Tibial artery (tissue), 4 donors: ENCODE measurements at regions not wholly inside any gene's neighbourhood (a gene's known extent, or its start where the extent isn't known, plus 50 kb on each side); places are given as distances from the start of the nearest gene placed in this dataset.

Experiments used
- DNase-seq, 2 donors: peaks; one replicate each; pipeline ENCODE4 v3.0.0-alpha.2; 2019
- H3K27ac ChIP-seq, 2 donors: fragments of 200-600 bp; sonication (generic) in 1 of 2; 1 replicate in 1 of 2; 2 replicates in 1 of 2; pipeline ENCODE4 v1.5.1; 2018 to 2019; ENCODE audit warnings: mild to moderate bottlenecking in 1 of 2
- H3K27me3 ChIP-seq, 2 donors: fragments of 200-600 bp; sonication (generic) in 1 of 2; one replicate each; pipeline versions ENCODE4 v1.5.1 to v1.6.0; 2016 to 2019
- H3K36me3 ChIP-seq, 3 donors: fragments of 200-600 bp; sonication (generic) in 2 of 3; one replicate each; pipeline ENCODE4 v1.5.1; 2016 to 2019; ENCODE audit warnings: mild to moderate bottlenecking in 2 of 3
- H3K4me1 ChIP-seq, 4 donors: fragments of 200-600 bp; sonication (generic) in 2 of 4; 1 replicate in 3 of 4; 2 replicates in 1 of 4; pipeline ENCODE4 v1.5.1; 2016 to 2019
- H3K4me3 ChIP-seq, 2 donors: fragments of 200-600 bp; sonication (generic) in 1 of 2; 1 replicate in 1 of 2; 2 replicates in 1 of 2; pipeline ENCODE4 v1.5.1; 2018 to 2019; ENCODE audit warnings: mild to moderate bottlenecking in 2 of 2
- H3K9me3 ChIP-seq, 3 donors: fragments of 200-600 bp; sonication (generic) in 1 of 3; one replicate each; pipeline ENCODE4 v1.5.1; 2016 to 2019
- intact Hi-C: fragments of 100-400 bp; cut with DNase I; formaldehyde crosslinking; loops from one replicate; pipeline ENCODE4 v1.15.0; 2023; ENCODE audit warnings: low total_unique reads
- TF ChIP-seq, protein P1 (sequence below), 2 experiments: fragments of 200-600 bp in 1 of 2; fragments of 450-650 bp in 1 of 2; IDR thresholded peaks; one replicate each; pipeline ENCODE4 v1.5.1; 2017 to 2019; ENCODE audit warnings: antibody characterized with exemption in 2 of 2, mild to moderate bottlenecking in 1 of 2, moderate library complexity in 1 of 2

DNA sequence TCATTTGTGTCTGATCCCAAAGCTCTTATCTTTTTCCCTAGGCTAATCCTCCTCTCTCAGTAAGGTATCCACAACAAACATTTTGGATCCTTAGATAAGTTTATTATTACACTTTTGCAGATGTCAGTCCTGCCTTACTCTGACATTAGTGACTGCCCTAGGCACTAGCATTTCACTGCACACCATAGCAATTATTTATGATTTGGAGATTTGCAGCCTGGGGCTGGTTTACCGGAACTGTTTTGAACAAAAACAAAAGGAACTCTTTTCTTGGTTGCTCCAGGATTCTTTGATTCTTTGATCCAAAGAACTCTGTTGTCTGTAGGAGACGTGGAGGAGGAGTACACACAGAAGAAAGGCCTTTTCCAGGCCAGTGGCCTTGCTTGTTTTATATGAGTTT is 80.4 kb downstream of the EDNRB start:
- Histone ChIP-seq H3K27ac (no peak overlapping the region), H3K9me3 (no peaks in the 10 kb centered on the region), H3K4me3 (no peak overlapping the region), H3K36me3 (no peaks in the 10 kb centered on the region), H3K4me1 (peaks cover 0 to 7% (median 3%) of the 10 kb centered on the region in 4 donors), H3K27me3 (no peaks in the 10 kb centered on the region)
- intact Hi-C loops, result no loop called here
- DNase-seq, result no peak
- TF ChIP-seq, protein P1, sequence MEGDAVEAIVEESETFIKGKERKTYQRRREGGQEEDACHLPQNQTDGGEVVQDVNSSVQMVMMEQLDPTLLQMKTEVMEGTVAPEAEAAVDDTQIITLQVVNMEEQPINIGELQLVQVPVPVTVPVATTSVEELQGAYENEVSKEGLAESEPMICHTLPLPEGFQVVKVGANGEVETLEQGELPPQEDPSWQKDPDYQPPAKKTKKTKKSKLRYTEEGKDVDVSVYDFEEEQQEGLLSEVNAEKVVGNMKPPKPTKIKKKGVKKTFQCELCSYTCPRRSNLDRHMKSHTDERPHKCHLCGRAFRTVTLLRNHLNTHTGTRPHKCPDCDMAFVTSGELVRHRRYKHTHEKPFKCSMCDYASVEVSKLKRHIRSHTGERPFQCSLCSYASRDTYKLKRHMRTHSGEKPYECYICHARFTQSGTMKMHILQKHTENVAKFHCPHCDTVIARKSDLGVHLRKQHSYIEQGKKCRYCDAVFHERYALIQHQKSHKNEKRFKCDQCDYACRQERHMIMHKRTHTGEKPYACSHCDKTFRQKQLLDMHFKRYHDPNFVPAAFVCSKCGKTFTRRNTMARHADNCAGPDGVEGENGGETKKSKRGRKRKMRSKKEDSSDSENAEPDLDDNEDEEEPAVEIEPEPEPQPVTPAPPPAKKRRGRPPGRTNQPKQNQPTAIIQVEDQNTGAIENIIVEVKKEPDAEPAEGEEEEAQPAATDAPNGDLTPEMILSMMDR (IDR thresholded peaks at IDR 0.05), result no peak

DNA sequence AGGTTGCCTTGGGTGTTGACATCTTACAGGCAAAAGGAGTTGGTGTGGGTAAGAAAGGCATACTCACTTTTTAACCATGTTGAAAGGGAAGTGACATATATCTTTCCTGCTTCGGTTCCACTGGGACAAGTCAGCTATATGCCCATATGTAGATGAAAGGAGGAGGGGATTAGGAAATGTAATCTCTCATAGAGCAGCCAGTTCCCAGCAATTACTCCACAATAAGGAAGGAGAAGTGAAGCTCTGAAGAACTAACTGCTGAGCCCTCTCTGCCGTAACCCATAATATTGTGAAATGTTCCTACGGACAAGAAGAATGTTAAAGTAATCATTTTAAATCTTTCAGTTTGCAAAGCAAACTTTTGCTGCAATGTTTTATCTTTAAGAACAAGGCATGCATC is 82.2 kb downstream of the EDNRB start:
- TF ChIP-seq, protein P1 (IDR thresholded peaks at IDR 0.05), result no peak
- Histone ChIP-seq H3K9me3 (no peaks in the 10 kb centered on the region), H3K4me3 (no peak overlapping the region), H3K4me1 (peaks cover 0 to 10% (median 3%) of the 10 kb centered on the region in 4 donors), H3K27me3 (no peaks in the 10 kb centered on the region), H3K36me3 (no peaks in the 10 kb centered on the region), H3K27ac (no peak overlapping the region)
- intact Hi-C loops, result no loop called here
- DNase-seq, result no peak

DNA sequence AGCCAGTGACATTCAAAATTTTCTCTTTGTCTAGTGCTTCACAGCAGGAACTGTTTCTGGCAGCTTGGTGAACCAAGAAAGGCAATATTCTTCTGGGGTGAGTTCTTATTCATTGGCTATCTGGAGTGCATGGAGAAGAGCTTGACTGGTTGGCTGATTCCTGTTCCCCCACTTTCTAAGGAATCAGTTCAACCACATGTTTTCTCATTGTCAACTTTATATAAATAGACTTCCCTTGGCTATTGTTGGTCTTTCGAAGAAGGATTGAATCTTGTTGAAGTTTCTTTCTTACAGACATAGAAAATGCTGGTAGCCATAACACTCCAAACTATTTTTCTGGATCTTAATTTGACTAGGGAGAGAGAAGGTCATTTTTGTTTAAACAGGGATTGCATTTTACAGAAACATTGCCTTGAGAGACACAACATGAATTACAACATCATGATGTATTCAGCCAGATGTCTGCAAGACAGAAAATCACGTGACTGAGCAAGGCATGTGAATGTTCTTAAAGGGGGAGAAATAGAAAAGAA is 85.2 kb downstream of the EDNRB start:
- TF ChIP-seq, protein P1 (IDR thresholded peaks at IDR 0.05), result no peak
- H3K9me3 ChIP-seq, result no peaks in the 10 kb centered on the region
- no peak overlapping the region for H3K27ac ChIP-seq
- no peaks in the 10 kb centered on the region for H3K36me3 ChIP-seq
- no peaks in the 10 kb centered on the region for H3K27me3 ChIP-seq
- peak in 1 of 2 donors; percentile 24 for DNase-seq
- H3K4me1 ChIP-seq, result peaks cover 0 to 10% (median 3%) of the 10 kb centered on the region in 4 donors
- H3K4me3 ChIP-seq, result no peak overlapping the region
- intact Hi-C loops, result no loop called here

DNA sequence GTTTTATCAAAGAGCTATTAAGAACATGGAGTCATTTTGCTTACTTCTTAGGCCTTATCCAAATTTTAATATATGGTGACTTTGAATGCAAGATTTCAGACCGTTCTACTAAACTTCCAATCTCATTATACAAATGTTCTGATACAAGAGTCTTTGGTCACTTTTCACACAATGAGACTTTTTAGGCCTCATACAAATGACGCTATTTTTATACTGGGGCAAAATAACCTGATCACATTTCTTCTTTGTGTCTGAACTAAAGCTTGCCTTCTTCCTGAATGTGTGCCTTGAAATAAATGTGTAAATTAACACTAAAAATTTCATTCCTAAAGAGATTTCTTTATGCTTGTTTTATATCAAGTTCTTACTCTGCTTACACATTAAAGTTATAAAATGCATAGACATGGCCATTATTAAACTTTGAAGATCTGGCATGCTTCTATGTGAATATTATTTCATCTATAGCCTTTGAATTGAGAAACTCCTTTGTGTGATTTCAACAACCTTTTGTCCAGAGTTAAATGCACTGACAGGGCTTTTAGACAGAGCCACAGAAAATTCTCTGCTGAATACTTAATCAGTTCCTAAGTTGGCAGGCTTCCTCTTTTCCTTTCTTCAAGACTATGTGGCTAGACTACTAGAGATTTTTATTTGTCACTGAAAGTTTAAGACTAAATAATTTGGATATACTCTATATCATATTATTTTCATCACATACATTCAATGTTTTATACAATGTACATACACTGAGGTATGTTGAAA is 86.1 kb downstream of the EDNRB start:
- Histone ChIP-seq H3K27ac (no peak overlapping the region), H3K4me1 (peaks cover 0 to 10% (median 3%) of the 10 kb centered on the region in 4 donors), H3K27me3 (no peaks in the 10 kb centered on the region), H3K4me3 (no peak overlapping the region), H3K9me3 (no peaks in the 10 kb centered on the region), H3K36me3 (no peaks in the 10 kb centered on the region)
- no peak for DNase-seq
- intact Hi-C loops, result no loop called here
- TF ChIP-seq, protein P1 (IDR thresholded peaks at IDR 0.05), result no peak

DNA sequence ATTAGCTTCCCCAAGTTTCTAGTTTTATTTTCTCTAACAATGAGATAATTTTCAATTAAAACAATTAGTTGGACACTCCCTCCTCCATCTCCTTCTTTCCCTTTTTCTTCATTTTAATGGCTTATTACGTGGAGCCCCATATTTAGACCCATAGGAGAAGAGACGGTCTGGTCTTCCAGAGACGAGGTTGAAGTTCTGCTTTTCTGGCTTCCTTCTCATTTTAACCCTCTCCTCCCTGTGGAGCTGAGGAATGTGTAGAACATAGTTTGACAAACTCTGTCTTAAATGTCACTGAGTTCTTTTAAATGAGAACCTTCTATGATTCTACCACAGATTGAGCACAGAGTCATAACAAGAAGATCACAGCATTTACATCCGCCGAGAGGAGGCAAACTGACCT is 86.8 kb downstream of the EDNRB start:
- peaks cover 0 to 10% (median 3%) of the 10 kb centered on the region in 4 donors for H3K4me1 ChIP-seq
- no peaks in the 10 kb centered on the region for H3K36me3 ChIP-seq
- H3K27ac ChIP-seq, result no peak overlapping the region
- intact Hi-C loops, result no loop called here
- TF ChIP-seq, protein P1 (IDR thresholded peaks at IDR 0.05), result no peak
- no peak for DNase-seq
- H3K9me3 ChIP-seq, result no peaks in the 10 kb centered on the region
- H3K27me3 ChIP-seq, result no peaks in the 10 kb centered on the region
- no peak overlapping the region for H3K4me3 ChIP-seq
